ENCODE measurements at regions not wholly inside any gene's neighbourhood (a gene's known extent, or its start where the extent isn't known, plus 50 kb on each side); places are given as distances from the start of the nearest gene placed in this dataset.

DNA sequence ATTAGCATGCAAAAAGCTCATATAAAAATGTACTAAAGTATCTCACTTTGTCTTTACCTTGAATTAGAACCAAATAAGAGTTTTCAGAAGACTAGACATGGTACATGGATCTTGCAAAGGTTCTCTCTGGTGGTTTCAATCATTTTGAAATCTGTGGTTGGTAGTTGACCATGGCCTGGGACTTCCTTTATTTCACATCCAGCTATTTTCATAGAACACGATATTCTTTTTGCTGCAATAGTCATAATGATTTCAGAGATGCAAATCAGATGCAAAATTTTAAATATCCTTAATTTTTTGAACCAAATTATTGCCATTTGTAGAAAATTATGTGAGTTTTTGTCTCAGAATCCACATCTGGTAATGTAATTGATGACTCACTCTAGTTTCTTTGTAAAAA, 375.1 kb upstream of the ZP4 start (continued):
- TF ChIP-seq, protein P1, sequence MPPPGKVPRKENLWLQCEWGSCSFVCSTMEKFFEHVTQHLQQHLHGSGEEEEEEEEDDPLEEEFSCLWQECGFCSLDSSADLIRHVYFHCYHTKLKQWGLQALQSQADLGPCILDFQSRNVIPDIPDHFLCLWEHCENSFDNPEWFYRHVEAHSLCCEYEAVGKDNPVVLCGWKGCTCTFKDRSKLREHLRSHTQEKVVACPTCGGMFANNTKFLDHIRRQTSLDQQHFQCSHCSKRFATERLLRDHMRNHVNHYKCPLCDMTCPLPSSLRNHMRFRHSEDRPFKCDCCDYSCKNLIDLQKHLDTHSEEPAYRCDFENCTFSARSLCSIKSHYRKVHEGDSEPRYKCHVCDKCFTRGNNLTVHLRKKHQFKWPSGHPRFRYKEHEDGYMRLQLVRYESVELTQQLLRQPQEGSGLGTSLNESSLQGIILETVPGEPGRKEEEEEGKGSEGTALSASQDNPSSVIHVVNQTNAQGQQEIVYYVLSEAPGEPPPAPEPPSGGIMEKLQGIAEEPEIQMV (tag; conservative IDR thresholded peaks at IDR 0.05; ENCODE audit: low read depth), result no peak
- TF ChIP-seq ZNF717 (CRISPR knock-in tag; IDR thresholded peaks at IDR 0.05), result no peak

DNA sequence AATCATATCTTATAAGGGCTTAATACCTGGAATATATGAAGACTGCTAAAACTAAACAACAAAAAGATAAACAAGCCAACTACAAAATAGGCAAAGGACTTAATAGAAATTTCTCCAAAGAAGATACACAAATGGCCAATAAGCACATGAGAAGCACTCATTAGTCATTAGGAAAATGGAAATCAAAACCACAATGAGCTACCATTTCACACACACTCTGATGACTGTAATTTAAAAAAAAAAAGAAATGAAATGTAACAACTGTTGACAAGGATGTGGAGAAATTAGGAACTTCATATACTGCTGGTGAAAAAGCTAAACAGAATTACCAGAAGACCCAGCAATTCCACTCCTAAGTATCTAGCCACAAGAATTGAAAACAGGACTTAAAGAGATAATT, 374.2 kb upstream of the ZP4 start:
- CTCF ChIA-PET (ENCODE audit: low intra/inter-chr PET ratio), result no interaction called here
- in situ Hi-C loops (cut with MboI), result no loop called here
- H3K4me2 ChIP-seq (ENCODE audit: insufficient read depth, low read length), result no peak overlapping the region
- H3K27ac ChIP-seq (ENCODE audit: extremely low read depth, low read depth, low read length), result no peak overlapping the region
- no peaks in the 10 kb centered on the region for H3K79me2 ChIP-seq (ENCODE audit: control insufficient read depth, insufficient read depth, low read length)
- H3K9ac ChIP-seq (ENCODE audit: insufficient read depth in 1 of 2, low read depth in 2 of 2, low read length in 2 of 2), result no peak overlapping the region
- no peaks in the 10 kb centered on the region for H3K36me3 ChIP-seq (ENCODE audit: control insufficient read depth, insufficient read depth, low read length)
- DNase-seq (ENCODE audit: extremely low read depth in 1 of 4, low spot score in 3 of 4), result no peak
- no peak overlapping the region for H3K4me3 ChIP-seq
- no peaks in the 10 kb centered on the region for H3K9me3 ChIP-seq (replicated peaks; ENCODE audit: control insufficient read depth, insufficient read depth, low read depth, low read length)
- no peaks in the 10 kb centered on the region for H3K27me3 ChIP-seq (ENCODE audit: control insufficient read depth in 2 of 2, insufficient read depth in 2 of 2, low read length in 2 of 2)
- no peak for ATAC-seq
- H4K20me1 ChIP-seq (replicated peaks; ENCODE audit: control insufficient read depth, insufficient read depth, low read length), result no peaks in the 10 kb centered on the region
- no peak overlapping the region for H2AFZ ChIP-seq (ENCODE audit: low read depth, low read length)
- no TSS peak for BruUV-seq (replicated peaks)
- POLR2A ChIA-PET, result no interaction called here
- no peaks in the 10 kb centered on the region for H3K4me1 ChIP-seq (replicated peaks in 1 of 2; ENCODE audit: control insufficient read depth in 2 of 2, insufficient read depth in 2 of 2, low read length in 2 of 2)
- FAIRE-seq, result no peak
- TF ChIP-seq SMARCC2 (IDR thresholded peaks at IDR 0.05; ENCODE audit: low read depth) (no peak), TEAD1 (CRISPR knock-in tag; IDR thresholded peaks at IDR 0.05) (no peak), RFX1 (IDR thresholded peaks at IDR 0.05) (no peak), SNIP1 (IDR thresholded peaks at IDR 0.05; ENCODE audit: low read depth) (no peak), FUS (optimal IDR thresholded peaks at IDR 0.05; ENCODE audit: low read depth, low read length) (no peak), ZSCAN32 (CRISPR knock-in tag; IDR thresholded peaks at IDR 0.05) (no peak), MTF1 (CRISPR knock-in tag; IDR thresholded peaks at IDR 0.05; ENCODE audit: borderline replicate concordance) (no peak), ZNF445 (CRISPR knock-in tag; IDR thresholded peaks at IDR 0.05; ENCODE audit: low read depth) (no peak), ZBTB34 (CRISPR knock-in tag; IDR thresholded peaks at IDR 0.05) (no peak), SIRT6 (IDR thresholded peaks at IDR 0.05; ENCODE audit: low read depth, low read length) (no peak), ZNF311 (CRISPR knock-in tag; IDR thresholded peaks at IDR 0.05) (no peak), ZEB2 (IDR thresholded peaks at IDR 0.05) (no peak), NCOA6 (IDR thresholded peaks at IDR 0.05) (no peak), ZNF253 (CRISPR knock-in tag; conservative IDR thresholded peaks at IDR 0.05) (no peak), HLTF (IDR thresholded peaks at IDR 0.05) (no peak)
- TF ChIP-seq, protein P2, sequence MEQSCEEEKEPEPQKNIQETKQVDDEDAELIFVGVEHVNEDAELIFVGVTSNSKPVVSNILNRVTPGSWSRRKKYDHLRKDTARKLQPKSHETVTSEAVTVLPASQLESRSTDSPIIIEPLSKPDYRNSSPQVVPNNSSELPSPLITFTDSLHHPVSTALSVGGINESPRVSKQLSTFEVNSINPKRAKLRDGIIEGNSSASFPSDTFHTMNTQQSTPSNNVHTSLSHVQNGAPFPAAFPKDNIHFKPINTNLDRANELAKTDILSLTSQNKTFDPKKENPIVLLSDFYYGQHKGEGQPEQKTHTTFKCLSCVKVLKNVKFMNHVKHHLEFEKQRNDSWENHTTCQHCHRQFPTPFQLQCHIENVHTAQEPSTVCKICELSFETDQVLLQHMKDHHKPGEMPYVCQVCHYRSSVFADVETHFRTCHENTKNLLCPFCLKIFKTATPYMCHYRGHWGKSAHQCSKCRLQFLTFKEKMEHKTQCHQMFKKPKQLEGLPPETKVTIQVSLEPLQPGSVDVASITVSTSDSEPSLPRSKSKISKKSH (CRISPR knock-in tag; IDR thresholded peaks at IDR 0.05), result no peak
- TF ChIP-seq, protein P3, sequence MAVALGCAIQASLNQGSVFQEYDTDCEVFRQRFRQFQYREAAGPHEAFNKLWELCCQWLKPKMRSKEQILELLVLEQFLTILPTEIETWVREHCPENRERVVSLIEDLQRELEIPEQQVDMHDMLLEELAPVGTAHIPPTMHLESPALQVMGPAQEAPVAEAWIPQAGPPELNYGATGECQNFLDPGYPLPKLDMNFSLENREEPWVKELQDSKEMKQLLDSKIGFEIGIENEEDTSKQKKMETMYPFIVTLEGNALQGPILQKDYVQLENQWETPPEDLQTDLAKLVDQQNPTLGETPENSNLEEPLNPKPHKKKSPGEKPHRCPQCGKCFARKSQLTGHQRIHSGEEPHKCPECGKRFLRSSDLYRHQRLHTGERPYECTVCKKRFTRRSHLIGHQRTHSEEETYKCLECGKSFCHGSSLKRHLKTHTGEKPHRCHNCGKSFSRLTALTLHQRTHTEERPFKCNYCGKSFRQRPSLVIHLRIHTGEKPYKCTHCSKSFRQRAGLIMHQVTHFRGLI (CRISPR knock-in tag; IDR thresholded peaks at IDR 0.05), result no peak
- intact Hi-C loops (cut with micrococcal nuclease), result no loop called here
- no peaks in the 10 kb centered on the region for H3K9me1 ChIP-seq (ENCODE audit: control insufficient read depth, insufficient read depth, low read length)

Data from K562 (cell line).